Fibroblast of upper back skin (primary cell): ENCODE measurements at regions not wholly inside any gene's neighbourhood (a gene's known extent, or its start where the extent isn't known, plus 50 kb on each side); places are given as distances from the start of the nearest gene placed in this dataset.
"Not testable (repeated sequence)": the region's sequence is repeated elsewhere in the genome, so short reads cannot be mapped to it uniquely, and the experiment has no call there.

Experiments
- DNase-seq: peaks from one replicate; pipeline ENCODE4 v3.0.0-alpha.2; 2013

DNA sequence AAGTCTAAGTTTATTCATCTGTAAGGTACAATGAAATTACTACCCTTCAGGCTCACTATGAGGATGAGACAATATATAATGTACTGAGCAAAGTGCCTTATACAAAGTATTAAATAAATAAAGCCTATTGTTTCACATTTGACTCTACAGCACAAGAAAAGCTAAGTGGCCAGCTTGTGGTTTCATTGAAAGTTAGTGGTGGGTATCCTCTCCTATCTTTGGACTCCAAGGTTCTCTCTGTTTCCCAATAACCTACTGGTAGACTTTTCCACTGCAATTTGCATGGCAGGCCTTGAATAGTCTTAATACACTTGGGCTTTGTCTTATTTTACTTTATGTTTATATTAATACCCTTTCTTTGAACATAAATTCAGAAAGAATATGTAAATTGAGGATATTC is 262.7 kb downstream of the DEPDC1B start:
- no peak for DNase-seq

DNA sequence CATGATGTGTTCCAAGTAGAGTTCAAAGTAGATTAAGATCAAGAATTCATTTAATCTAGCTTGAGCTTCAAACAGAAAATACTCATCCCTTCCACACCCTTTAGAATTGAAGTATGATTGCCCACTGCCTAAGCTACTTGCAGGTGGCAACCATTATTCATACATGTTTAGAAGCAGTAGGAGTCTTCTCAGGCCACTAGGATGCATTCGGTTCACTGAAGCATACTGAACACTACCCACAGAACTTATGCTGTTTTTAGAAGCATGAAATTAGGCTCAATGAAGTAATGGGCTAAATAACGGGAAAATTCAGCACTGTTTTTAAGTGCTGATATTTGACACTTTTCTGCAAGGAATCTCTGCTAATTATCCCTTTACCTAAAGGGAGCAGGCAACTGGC is 263.4 kb downstream of the DEPDC1B start:
- DNase-seq: no peak

DNA sequence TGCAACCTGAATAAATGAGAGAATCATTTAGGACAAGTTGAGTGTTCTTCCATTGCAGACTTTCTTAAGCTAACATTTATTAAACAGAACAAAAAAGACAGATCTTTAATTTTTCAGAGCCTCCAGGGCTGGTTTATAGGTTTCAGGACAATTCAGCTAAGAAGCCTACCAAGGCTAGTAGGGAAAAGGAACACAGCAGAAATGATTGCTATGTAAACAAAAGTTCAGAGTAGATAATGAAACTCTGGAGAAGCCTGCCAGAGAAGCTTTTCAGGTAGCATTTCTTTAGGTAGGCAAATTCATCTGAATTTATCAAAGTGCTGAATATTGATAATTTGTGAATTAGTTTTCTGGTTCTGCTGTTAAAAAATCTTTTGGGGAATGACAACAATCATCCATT is 264.2 kb downstream of the DEPDC1B start:
- DNase-seq: no peak

DNA sequence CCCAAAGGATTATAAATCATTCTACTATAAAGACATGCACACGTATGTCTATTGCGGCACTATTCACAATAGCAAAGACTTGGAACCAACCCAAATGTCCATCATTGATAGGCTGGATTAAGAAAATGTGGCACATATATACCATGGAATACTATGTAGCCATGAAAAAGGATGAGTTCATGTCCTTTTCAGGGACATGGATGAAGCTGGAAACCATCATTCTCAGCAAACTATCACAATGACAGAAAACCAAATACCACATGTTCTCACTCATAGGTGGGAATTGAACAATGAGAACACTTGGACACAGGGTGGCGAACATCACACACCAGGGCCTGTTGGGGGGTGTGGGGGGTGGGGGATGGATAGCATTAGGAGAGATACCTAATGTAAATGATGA is 273.8 kb downstream of the DEPDC1B start:
- not testable (repeated sequence) for DNase-seq

DNA sequence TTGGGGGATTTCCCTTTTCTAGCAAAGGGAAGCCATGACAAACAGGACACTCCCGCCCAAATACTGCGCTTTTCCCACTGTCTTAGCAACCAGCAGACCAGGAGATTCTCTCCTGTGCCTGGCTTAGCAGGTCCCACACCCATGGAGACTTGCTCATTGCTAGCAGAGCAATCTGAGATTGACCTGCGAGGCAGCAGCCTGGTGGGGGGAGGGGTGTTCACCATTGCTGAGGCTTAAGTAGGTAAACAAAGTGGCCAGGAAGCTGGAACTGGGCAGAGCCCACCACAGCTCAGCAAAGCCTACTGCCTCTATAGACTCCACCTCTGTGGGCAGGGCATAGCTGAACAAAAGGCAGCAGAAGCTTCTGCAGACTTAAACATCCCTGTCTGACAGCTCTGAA is 279.2 kb downstream of the DEPDC1B start:
- DNase-seq: not testable (repeated sequence)

DNA sequence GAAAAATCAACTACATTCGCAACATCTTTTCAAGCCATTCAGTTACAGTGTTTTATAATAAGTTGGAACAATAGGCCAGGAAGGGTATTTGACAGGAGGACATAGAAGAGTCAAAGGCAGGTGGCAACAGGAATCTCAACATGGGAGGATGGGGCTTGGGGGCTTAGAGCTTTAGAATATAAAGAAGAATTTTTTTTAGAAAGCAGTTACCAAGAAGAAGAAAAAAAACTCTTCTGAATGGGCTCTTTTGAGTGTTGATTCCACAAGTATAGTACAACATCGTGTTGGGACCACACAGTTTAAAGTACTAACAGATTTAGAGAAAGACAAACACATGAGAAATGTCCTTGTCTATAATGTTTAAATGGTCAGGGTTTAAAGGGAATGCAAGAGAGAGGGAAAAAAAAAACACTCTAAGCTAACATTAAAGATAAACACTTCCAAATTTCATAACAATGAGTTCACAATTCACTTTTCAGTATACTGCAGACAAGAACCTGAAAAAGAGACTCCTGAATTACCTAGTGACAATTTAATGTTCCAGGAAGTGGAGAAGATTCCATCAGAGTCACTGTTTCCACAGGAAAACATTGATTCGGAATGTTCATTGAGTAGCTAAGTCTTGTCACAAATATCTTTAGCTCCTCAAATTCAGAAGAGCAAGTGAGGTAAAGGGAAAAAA is 282.3 kb downstream of the DEPDC1B start:
- no peak for DNase-seq

DNA sequence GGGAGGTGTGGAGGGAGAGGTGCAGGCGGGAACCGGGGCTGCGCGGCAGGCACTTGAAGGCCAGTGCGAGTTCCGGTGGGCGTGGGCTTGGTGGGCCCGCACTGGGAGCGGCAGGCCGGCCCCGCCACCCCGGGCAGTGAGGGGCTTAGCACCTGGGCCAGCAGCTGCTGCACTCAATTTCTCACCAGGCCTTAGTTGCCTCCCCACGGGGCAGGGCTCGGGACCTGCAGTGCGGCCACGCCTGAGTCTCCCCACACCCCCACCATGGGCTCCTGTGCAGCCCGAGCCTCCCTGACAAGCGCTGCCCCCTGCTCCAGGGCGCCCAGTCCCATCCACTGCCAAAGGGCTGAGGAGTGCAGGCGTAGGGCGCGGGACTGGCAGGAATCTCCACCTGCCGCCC is 284.5 kb downstream of the DEPDC1B start:
- DNase-seq: no peak

DNA sequence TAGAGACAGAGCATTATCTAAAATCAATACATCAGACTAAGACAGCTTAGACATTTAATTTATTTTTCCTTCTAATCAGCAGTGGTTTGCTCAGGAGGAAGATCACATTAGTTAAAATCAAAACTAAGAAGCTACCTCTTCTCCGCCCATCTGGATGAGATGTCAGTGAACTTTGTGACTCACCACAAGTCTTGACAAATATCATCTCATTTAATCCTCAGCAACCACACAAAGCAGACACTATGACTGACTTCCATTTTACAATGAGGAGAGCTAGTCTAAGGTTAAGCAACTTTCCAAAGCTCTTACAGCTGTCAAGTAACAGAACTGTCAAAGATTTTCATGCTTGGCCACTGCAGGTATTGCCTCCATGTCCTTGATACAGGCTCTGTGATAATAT is 289.5 kb downstream of the DEPDC1B start:
- DNase-seq: peak; percentile 28

DNA sequence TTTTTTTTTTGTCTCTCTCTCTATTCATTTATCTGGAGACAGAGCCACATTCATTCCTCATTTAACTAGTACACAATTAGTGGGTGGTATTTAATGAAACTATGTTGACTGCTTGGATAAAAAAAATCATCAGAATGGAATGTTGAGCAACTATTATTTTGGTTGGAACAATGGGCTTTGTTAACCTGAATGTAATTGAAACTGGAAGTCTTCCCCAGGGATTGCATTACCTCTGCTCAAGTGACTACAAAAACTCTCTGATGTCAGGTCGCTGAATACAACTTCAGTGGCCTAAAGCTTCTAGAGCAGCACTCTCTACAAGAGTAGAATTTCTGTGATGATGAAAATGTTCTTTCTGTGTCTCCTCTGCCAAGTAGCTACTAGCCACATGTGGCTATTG is 295.8 kb downstream of the DEPDC1B start:
- no peak for DNase-seq

DNA sequence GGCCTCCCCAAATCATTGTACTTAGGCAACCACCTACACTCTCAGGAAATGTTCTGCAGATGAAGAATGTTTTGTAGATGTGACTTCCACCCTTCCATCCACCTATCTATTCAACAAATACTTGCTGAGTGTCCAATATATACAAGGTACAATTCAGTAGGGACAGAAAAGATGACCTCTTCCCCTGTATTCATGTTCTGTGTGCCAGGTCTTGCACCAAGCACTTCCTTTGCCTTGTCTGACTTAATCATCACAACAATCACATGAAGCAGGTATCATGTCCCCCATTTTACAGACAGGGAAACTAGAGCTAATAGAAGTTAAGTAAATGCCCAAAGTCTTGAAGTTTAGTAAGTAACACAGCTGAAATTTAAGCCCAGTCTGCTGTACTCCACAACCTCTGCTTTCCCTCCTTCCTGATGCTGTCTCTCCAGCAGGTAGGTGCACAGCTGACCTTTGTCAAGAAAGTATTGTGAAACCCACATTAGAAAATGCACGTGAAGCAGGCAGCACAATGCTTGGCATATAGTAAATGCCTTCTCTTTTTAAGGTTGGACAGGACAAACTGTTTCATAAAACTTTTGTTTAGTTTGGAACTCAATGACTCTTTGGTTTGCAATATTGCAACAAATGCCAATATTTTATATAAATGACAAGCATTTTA is 296.5 kb downstream of the DEPDC1B start:
- no peak for DNase-seq

DNA sequence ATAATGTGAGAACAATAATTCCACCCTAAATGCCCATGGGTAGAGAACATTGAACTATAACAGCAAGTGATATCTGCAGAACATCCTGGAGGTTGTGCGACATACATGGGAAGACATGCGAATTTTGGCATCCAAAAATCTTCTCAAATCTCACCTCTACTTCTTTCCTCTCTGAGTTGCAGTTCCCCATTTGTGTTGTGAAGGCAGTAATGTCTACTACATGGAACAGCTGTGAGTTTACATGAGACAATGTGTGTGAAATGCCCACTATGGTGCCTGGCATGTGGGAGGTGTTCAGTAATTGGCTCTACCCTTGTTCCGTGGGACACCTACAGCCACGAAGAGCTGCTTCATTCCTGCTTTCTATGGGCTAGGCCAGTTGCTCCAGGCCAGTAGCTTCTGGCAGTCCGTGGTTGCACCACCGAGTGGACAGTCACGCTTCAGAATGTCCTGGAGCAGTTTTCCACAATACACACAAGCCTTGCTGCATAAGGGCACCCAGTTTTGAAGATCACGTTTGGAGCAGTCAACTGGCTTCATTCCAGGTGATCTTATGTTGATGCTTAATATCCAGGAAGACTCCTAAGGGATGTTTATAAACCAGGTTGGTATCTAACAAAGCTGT is 297.7 kb downstream of the DEPDC1B start:
- no peak for DNase-seq

DNA sequence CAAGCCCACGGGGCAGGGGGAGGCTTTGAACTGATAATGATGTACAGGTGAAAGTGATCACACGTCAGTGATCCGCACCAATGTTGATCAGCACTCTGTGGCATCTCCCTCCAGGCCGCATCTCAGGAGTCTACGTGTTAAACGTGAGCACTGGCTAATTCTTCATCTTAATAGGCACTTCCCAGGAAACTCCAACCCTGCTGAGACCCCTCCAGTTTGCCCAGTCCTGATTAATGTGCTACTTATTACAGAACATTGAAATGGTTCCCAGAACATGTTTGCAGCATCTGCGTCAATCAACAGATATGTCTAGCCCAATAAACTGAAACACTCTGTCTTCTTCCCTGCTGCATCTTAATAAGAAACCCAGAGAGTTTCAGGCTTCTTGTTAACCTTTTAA is 298.4 kb downstream of the DEPDC1B start:
- peak; percentile 19 for DNase-seq

DNA sequence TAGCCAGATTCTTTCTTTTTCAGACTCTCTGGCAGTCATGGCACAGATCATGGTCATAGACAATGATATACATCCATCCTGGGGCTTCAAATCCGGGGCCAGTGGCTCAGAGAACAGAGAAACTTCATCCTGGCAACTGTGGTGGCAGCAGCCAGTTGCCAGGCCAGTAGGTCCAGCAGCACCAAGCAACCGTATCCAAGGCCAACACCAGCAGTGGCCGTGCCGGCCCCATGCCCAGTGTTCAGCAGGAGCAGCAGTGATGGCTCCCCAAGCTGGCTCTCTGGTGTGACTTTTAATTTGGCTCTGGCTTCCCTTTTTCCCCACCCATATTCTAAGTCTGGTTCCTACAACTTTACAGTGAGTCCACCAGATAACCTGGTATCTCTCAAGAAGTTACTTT is 300.5 kb downstream of the DEPDC1B start:
- DNase-seq: no peak

DNA sequence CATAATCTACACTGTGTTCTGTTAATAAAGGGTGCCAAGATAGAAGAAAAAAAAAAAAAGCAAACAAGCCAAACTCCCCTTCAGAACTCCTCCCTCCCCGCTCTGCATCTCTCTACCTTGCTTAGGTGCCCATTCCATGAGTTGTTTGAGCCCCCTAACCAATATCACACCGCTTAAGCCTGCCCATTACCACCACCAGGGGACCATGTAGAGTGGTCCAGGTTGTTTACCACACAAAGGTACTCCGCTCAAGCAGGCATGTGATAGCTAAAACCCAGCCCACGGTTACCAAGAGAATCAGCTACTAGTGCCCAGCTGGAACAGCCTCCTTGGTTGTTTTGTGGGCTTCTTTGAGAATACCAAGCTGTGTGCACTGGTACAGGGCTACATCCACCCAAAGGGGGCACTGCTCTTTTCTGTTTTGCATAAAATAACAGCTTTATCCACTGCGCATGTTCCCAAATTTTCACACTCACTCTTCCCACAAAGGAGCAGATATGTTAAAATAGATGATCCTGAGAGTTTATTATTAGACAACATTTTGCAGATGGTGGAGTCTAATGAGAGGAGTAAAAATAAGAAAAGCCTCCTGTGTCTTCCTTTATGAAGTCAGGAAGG is 304.1 kb downstream of the DEPDC1B start:
- DNase-seq: no peak

DNA sequence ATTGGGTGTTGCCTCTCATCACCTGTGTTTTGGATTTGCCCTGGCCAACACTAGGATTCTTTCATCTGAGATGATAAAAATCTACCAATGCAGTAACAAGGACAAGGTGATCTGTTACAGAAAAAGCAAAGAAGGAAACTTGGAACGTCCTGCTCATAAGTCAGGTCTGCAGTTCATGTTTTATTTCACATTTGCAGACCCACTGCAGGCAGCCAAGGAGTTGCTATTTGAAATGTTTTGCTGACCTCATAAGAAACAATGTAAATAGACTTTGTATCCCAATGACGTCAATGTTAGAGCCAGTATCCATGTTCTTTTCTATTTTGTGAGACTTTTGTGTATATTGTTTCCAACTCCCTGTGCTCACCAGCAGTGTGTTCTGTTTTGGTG is 312.9 kb downstream of the DEPDC1B start:
- DNase-seq: no peak

DNA sequence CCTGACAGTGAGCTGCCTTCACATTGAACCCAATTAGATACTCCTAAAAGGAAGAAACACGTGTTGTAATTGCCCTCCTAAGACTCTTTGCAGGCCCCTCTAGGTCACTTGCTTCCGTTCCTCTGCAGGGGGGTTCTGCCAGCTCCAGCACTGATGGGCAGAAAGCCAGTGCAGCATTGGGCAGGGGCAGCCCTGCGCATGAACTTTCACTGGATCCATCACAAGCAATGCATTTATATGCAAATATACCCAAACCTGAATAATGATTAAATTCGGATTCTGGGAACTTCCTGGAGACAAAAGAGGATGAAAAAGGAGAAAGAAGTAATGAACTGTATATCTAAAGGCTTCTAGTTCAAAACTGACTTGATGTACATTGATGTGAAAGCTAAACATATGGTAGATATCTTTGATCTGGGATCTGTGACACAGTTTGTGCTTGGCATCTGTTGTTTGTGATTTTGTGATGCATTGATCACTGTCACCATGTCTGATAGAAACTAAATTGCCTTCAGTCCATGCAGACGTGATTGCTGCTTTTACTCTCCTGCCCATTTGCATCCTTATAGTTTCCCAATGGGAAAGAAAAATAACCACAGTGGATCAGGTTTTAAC is 313.4 kb downstream of the DEPDC1B start:
- DNase-seq: no peak

DNA sequence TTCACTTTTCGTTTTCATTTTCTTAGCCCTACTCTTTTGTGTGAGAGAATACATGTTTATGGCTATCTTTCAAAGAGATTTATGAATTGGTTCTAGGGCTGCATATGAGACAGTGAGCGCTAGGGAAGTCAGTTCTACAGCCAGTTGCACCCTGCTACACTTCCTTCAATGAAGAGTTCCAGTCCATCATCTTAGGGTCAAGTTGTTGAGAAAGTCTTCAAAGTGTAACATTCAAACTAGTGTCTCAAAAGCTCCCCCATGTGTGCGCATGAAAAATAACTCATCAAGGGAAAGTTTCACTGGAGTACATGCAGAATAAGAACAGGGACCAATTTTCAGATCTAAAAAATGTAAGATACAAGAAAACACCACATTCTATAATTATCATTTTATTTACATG is 317.2 kb downstream of the DEPDC1B start:
- DNase-seq: peak; percentile 58

DNA sequence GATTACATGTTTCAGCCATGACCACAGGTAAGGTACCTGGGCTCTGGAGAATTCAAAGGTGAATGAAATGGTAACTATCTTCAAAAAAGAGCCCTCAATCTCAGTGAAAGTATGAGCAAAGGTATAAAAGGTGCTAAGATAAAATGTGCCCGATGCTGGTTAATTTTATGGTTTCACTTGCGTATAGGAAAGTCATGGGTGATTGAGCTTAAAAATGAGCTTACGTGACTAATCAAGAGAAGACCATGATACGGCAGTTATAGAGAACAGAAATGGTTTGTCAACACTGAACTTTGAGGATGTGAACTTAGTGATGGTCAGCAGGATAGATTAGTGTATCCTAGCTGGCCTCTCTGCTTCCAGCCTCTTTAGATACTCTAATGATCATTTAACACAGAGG is 320.1 kb downstream of the DEPDC1B start:
- no peak for DNase-seq

DNA sequence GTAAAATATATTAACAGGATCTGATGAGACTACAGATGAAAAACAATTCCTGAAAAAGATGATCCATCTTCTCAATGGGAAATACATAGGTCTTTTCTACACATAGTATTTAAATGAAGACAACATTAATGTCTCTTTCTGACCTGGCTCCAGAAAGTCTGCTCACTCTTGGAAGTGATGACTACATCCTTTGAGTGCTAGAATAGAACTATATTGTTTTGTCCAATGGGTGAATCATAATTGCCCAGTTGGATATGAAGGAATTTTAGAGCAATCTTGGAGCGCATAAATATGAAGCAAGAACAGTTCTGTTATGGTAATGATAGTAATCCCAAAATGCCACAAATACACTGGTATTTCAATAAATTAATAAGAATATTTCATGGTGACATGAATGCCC is 322.1 kb downstream of the DEPDC1B start:
- DNase-seq: peak; percentile 71

DNA sequence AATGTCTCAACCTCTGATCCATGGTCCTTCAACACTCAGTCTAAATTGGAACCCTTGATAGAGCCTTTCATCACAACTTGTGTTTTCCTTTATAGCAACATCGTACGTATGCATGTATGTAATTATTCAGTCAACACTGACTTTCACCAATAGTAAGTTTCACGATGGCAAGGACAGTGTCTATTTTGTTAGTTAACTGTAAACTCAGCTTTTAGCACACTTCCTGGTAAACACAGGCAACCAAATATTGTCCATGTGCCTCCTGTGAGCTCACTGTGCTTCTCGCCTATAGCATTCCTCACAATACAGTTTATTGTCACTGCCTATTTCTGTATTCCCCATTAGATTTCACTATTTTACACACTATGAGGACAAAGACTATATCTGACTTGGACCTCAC is 323.1 kb downstream of the DEPDC1B start:
- DNase-seq: no peak

DNA sequence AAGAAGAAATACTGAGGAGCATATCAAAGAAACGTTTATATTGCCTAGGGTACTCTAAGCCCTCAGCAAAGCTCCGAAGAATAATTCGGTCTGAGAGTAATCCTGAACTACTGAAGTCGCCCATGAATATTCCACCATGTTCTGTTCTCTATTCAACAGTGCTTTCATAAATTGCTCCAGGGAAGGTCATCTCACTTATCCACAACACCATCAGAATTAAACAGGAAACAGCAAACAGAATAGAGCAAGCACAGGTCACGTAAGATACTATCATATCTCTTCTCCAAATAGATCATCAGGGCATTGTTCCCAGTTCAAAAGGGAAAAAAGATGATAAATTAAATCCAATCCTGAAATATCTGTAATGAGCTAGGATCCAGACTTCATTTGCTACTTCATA is 325.6 kb downstream of the DEPDC1B start:
- no peak for DNase-seq

DNA sequence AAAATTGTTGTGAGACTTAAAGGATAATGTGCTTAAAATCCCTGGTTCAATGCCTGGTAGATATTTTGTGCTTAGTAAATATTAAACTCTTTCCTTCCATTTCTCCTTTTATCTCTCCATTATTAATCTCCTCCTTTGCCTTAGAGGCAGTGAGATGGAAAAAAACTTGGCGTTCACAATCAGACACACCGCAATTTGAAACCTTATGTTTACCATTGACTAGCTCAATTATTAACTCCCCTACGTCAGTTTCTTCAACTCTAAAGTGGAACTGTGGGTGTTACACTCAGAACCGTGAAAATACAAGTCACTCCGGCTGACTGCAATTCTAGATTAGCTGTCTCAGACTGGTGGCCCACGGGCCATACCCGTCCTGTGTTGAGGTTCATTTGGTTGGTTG is 327.2 kb downstream of the DEPDC1B start:
- DNase-seq: no peak

DNA sequence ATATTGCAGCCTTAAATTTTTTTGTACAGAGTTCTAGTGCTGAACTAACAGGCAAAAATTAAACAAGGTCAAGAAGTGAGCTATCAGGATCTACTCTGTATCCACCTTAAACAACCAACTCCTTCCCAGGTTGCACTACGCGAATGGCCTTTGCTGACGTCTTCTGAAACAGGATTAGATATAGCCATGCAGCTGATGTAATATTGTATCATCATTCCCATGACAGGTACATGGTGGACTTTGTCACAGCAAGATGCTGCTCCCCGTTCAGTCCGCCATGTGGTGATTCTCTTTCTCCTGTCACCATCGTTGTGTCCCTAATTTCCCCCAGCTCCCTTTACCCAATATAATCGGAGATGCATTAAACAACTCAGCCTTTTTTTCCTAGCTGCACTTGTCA is 328.9 kb downstream of the DEPDC1B start:
- DNase-seq: no peak

DNA sequence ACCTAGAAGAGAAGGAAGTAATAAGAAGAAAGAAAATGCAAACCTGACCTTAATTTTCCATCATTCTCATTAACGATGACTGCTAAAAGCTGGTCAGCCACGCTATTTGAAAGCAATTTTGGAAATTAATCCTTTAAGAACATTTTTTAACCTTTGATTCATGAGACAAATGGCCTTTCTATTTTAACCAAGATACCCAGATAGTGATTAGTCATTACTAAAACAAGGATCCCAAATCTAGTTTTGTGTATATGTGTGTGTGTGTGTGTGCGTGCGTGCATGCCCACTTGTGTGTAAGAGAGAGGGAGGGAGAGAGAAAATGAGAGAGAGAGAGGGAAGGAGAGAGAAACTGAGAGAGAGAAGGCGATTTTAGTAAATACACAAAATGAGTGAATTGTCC is 329.5 kb downstream of the DEPDC1B start:
- no peak for DNase-seq
